NCI-H2107 treated with DMSO at 0.1 percent for 48 hours (cell line): ENCODE measurements at regions not wholly inside any gene's neighbourhood (a gene's known extent, or its start where the extent isn't known, plus 50 kb on each side); places are given as distances from the start of the nearest gene placed in this dataset.

Source experiments
- DNase-seq: peaks from one replicate; lab custom pipeline; 2025; ENCODE audit not compliant: unreplicated experiment; lab: John Stamatoyannopoulos, UW

- no peak for DNase-seq
Measured at GRCh38 chr5:116942622-116943021, 368.0 kb upstream of the SEMA6A start.

- no peak for DNase-seq
Measured at GRCh38 chr5:116939641-116940040, 365.0 kb upstream of the SEMA6A start.

GRCh38 chr5:116938488-116938887 is 363.9 kb upstream of the SEMA6A start:
- no peak for DNase-seq

DNA sequence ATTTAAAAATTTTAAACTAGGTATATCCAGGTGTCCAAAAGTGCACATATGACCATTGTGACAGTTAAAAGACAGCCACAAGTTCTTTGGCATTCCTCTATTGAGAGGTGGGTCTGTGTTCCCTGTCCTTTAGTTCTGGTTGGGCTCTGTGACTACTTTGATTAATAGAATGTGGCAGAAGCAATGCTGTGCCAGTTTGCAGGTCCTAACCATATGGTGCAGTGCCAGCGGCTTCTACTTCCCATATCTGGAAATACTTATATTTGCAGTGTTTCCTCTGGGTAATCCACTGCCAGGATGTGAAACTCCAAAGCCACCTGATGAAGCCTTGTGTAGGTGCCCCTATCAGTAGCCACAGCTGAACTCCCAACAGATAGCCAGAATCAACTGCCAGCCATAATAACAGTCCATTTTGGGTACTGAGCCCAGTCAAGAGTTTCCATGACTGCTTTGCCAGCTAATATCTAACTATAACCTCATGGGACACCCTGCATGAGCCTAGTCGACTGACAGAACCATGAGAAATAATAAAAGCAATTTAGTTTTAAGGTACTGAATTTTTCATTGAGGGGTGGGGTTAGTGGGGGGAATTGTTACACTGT is 361.0 kb upstream of the SEMA6A start:
- no peak for DNase-seq

DNA sequence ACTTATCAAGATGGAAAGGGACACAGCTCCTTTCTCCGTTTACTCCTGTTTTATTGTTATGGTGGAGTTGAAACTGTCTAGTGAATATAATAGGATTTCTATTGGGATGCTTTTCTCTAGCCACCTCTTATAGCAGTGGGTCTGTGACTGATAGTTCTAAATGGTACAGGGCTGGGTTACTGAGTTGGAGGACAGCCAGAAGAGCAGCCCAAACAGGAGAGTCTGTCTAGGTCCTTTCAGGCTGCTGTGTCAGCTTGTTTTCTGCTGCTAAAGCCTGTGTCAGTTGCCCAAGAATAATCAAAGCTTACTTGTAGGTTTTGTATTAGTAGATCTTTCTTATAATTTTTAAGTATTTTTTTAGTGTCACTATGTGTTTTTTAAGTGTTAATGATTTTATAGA is 356.0 kb upstream of the SEMA6A start:
- no peak for DNase-seq

- no peak for DNase-seq
Measured at GRCh38 chr5:116923344-116923743, 348.7 kb upstream of the SEMA6A start.

DNA sequence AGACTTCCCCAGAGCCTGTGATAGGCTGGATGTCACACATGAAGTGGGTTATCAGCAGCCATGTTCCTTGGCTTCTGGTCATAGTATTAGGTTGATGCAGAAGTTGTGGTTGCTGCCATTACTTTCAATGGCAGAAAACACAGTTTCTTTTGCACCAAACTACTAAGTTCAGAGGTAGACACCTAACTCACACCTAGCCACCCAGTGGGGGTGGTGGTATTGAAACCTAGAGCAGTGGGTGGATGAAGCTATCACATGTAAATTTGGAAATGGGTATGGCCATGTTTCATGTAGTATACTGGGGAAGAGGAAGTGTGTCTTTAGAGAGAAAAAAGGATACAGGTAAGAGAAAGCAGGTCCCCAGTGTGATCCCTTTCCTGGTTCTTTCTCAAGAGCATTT is 347.9 kb upstream of the SEMA6A start:
- no peak for DNase-seq

DNA sequence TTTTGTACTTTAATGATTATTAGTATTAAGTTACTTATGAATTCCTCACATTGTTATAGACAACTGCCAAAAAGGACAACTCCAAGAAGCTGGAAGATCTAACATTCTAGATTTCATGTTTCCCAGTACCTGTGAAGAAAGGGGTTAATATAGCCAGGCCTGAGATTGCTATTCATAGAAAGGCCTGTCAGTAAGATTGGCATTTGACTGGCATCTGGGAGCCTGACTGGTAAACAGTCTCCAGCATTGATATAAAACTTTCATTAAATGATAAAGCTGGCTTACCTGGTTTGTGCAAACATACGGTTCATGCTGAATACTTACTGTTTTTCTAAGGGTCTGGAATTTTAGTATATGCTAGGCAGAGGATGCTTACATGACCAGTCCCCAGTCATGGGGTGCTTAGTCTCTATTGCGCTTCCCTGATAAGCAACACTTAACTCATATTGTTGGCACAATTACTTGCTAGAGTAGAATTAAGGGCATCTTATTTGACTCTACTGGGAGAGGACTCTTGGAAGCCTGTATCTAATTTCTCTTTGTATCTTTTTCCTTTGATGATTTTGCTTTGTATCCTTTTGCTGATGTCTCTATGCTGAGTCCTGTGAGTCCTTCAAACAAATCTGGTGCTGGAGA is 340.4 kb upstream of the SEMA6A start:
- DNase-seq = no peak

DNA sequence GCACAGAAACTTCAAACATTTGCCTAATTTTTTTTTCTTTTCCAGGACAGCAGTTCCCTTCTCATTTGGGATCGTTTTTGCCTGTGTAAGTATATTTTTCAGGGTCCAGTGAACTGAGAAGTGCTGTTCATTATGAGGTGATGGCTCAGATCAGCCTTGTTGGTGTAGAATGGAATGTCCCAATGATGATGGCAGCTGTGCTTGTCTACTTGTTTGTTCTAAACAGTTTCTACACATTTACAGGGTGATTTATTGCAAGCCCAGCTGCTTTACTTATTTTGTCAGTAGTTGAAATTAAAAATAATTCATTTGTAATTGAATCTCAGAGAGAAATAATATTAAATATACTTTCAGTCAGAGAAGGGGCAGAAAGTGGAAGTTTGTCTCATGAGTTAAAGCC is 337.6 kb upstream of the SEMA6A start:
- DNase-seq = no peak

GRCh38 chr5:116911074-116911473 is 336.5 kb upstream of the SEMA6A start:
- no peak for DNase-seq

GRCh38 chr5:116908537-116908936 is 333.9 kb upstream of the SEMA6A start:
- no peak for DNase-seq

GRCh38 chr5:116905885-116906284 is 331.3 kb upstream of the SEMA6A start:
- DNase-seq = no peak

DNA sequence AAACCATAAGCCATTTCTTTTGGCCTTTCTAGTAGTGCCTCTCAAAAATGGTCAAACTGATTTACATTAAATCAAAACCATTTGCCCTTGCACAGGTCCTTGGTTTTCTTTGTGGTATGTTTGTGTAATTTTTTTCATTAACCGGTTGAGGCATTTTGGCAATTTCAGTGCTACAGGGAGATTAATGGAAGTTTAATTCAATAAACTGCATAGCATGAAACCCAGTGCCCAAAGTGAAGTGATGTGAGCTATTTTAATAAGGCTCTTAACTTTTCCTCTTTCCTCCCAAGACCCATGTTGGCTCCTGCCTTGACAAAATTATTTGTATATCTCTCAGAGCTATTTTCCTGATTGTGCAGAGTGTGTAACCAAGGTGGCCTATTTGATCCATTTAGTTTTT is 326.2 kb upstream of the SEMA6A start:
- no peak for DNase-seq

DNA sequence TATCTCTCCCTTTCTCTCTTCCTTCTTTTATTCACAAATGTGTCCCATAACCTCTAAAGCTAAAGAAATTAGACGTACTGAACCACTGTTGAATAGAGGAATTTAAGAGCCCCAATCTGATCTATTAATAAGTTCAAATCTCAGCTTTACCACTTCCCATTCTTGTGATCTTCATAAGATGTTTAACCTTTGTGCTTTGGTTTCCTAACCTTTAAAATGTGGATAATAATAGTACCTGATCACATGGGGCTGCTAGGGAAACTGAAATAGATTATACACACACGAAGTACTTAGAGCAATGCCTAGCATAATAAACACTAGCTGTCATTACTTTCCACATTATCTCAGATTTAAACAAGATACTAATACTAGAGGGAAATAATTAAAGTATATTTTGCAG is 324.3 kb upstream of the SEMA6A start:
- DNase-seq = no peak

GRCh38 chr5:116897291-116897690 is 322.7 kb upstream of the SEMA6A start:
- DNase-seq = no peak

DNA sequence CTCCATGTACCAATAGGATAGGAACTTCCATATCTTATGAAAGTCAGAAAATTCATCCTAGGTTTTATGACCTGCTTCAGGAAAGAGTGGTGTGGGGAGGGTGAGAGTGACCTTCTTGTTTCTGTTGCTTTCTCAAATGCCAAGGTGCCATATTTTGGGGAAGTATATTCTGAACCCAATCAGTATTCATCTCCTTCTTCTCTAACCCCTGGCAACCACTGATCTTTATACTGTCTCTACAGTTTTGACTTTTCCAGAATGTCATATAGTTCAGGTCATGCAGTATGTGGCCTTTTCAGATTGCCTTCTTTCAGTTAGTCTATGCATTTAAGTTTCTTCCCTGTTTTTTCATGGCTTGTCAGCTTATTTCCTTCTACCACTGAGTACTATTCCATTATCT is 321.4 kb upstream of the SEMA6A start:
- DNase-seq = no peak

- DNase-seq = no peak
Measured at GRCh38 chr5:116892993-116893392, 318.4 kb upstream of the SEMA6A start.

GRCh38 chr5:116887104-116887503 is 312.5 kb upstream of the SEMA6A start:
- no peak for DNase-seq

- DNase-seq = no peak
Measured at GRCh38 chr5:116885825-116886224, 311.2 kb upstream of the SEMA6A start.

- no peak for DNase-seq
Measured at GRCh38 chr5:116883875-116884274, 309.3 kb upstream of the SEMA6A start.

DNA sequence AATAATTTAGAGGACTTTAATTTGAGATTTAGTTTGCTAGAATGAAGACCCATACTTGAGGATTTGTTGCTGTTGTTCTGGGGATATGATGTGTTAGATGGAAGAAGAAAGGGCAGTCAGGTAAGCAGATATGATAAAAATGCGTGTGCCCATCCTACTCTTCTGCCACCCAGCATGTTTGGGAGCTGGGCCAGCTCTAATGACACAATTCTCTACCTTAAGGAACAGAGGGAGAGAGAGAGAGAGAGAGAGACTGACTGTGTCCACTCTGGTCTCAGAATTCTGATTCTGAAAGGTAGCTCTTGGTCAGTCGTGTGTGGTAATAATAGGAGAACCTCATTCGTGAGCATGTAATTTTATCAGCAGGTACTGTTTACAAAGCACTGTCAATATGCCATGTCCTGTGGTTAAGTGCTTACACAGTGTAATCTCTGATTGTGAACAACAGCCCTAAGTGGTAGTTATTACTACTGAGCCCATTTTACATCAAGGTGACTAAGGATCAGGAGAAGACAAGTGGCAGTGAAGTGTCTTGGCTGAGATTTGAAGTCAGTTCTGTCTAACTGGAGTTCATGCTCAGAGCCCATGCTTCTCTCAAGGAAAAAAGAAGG is 307.4 kb upstream of the SEMA6A start:
- no peak for DNase-seq

DNA sequence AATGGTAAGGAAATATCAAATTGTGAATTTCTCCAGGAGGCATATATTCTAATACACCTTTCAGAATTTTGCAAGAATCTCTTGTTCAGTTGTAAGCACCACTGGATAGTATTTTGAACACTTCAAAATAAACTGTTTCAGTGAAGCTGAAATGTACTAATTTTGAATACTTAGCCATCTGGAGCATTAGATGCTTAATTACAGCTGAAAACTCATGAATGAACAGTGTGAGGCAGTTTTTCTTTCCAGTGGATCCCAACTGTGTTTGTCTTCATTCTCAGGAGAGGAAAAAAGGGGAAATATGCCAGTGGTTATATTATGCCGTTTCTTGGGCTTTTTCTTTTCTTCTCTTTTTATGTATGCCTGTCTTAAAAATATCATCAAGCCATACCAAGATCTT is 306.0 kb upstream of the SEMA6A start:
- DNase-seq = no peak

- DNase-seq = no peak
Measured at GRCh38 chr5:116880150-116880549, 305.5 kb upstream of the SEMA6A start.
